HG03439 (cell line): ENCODE measurements at regions not wholly inside any gene's neighbourhood (a gene's known extent, or its start where the extent isn't known, plus 50 kb on each side); places are given as distances from the start of the nearest gene placed in this dataset.

ENCODE experiments used
- ATAC-seq: cut with Tn5 transposase; IDR thresholded peaks from one replicate; pipeline ENCODE4 v1.9.1; 2021; ENCODE audit warnings: mild to moderate bottlenecking, moderate library complexity; ENCODE audit not compliant: unreplicated experiment

DNA sequence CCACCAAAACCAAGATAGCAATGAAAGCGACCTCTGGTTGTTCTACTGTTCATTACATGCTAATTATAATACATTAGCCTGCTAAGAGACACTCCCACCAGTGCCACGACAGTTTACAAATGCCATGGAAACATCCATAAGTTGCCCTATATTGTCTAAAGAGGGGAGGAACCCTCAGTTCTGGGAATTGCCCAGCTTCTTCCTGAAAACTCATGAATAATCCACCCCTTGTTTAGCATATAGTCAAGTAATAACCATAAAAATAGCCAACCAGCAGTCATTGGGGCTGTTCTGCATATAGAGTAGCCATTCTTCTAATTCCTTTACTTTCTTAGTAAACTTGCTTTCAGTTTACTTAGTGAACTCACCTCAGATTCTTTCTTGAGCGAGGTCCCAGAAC lies 189.8 kb upstream of the SOX11 start:
- ATAC-seq: no peak

DNA sequence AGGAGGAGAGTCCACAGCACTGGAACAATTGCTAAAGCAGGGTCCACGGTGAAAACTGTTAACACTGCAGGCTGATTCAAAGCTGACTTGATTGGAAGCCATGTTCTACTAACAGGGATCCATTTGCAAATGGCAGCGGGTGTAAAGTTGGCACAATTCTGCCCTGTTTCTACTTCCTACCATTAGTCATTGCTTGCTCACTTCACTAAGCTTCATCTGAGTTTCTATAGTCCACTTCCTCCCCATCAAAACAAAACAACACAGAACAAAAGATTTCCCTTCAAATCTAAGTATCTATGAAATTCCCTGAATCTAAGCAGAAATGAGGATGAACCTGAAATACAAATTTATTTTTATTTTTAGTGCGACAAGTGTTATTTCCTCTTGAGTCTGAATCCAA lies 187.4 kb upstream of the SOX11 start:
- ATAC-seq: no peak

- ATAC-seq: no peak
Measured at GRCh38 chr2:5507367-5507766, 184.8 kb upstream of the SOX11 start.

GRCh38 chr2:5509362-5509761 lies 182.8 kb upstream of the SOX11 start:
- no peak for ATAC-seq

- ATAC-seq: no peak
Measured at GRCh38 chr2:5510082-5510481, 182.1 kb upstream of the SOX11 start.

- no peak for ATAC-seq
Measured at GRCh38 chr2:5515693-5516092, 176.5 kb upstream of the SOX11 start.

GRCh38 chr2:5519286-5519685 lies 172.9 kb upstream of the SOX11 start:
- ATAC-seq: no peak

GRCh38 chr2:5520463-5520972 lies 171.7 kb upstream of the SOX11 start:
- ATAC-seq: no peak

DNA sequence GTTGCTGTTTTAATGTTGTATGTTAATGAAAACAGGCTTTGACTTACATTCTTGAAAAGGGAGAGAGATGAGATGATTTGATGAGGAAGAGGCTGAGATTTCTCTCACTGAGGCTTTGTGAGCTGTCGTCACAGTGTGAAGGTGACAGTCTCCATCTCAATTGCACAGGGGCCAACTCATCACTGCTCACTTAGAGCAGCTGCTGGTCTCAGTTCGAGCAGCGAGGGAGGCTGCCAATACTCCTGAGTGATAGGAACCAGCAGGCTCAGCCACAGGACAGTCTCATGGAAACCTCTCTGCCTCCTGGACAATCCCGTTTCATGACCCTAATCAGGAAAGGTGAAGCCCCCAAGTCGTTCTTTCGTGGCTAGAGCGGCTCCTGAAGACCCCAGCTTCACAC lies 170.7 kb upstream of the SOX11 start:
- ATAC-seq: no peak

GRCh38 chr2:5524551-5524950 lies 167.6 kb upstream of the SOX11 start:
- ATAC-seq: no peak

GRCh38 chr2:5528706-5529105 lies 163.5 kb upstream of the SOX11 start:
- ATAC-seq: no peak

- ATAC-seq: no peak
Measured at GRCh38 chr2:5530011-5530696, 162.0 kb upstream of the SOX11 start.

- no peak for ATAC-seq
Measured at GRCh38 chr2:5535301-5535700, 156.9 kb upstream of the SOX11 start.

- ATAC-seq: no peak
Measured at GRCh38 chr2:5537180-5537688, 154.9 kb upstream of the SOX11 start.

GRCh38 chr2:5538313-5538712 lies 153.9 kb upstream of the SOX11 start:
- no peak for ATAC-seq

- ATAC-seq: no peak
Measured at GRCh38 chr2:5538772-5539171, 153.4 kb upstream of the SOX11 start.

GRCh38 chr2:5539282-5540165 lies 152.7 kb upstream of the SOX11 start:
- ATAC-seq: no peak

- ATAC-seq: no peak
Measured at GRCh38 chr2:5540856-5541255, 151.3 kb upstream of the SOX11 start.

- no peak for ATAC-seq
Measured at GRCh38 chr2:5544205-5544786, 147.9 kb upstream of the SOX11 start.

DNA sequence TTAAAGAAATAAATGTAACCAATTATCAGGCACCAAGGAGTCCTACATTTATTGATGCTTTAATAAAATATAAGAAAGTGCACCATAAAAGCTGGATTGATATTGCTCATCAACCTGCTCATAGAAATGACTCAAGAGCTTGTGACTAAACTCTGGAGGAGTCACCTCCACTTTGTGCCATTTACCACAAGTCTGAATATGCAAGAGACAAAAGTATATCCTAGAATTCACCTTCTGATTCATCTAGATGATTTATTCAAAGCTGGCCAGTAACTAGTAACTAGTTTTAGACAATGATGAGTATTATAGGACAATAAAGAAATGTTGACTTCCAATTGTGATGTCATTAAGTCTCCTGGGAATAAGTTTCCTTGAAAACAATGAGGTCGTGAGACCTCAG lies 146.0 kb upstream of the SOX11 start:
- ATAC-seq: no peak

- no peak for ATAC-seq
Measured at GRCh38 chr2:5548991-5549715, 143.0 kb upstream of the SOX11 start.
